ENCODE measurements at regions not wholly inside any gene's neighbourhood (a gene's known extent, or its start where the extent isn't known, plus 50 kb on each side); places are given as distances from the start of the nearest gene placed in this dataset.

DNA sequence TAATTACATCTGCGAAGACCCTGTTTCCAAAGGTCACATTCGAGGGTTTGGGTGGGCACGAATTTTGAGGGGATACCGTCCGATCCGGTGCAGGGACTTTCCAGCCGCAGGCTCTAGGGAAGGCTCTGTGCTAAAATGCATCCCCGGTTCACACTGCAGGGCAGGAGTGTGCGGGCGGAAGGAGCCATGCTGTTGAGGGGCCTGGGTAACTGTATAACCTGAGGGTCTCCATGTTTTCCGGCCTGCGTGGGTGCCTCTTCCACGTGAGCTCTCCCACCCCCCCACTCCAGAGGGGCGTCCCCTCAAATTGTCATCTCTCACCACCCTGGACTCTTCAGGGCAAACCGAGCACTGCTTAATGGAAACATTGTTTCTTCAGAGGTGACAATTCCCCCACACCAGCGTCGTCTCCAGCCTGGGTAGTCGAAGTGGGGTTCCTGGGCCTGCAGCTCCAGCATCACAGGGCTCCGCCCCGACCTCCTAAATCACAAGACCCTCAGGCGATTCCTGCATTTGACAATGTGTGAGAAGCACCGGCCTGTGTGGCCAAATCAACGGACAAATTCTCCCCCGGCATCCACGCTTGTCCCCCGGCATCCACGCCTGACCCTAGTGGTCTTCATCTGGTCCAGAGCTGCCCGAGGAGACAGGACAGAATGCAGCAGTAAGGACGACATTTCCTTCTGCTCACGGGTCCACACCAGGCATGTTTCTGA is 51.2 kb downstream of the FOXL3 start:
- DNase-seq: no peak

GRCh38 chr7:341841-342638 is 52.1 kb downstream of the FOXL3 start:
- peak; percentile 92 for DNase-seq

DNA sequence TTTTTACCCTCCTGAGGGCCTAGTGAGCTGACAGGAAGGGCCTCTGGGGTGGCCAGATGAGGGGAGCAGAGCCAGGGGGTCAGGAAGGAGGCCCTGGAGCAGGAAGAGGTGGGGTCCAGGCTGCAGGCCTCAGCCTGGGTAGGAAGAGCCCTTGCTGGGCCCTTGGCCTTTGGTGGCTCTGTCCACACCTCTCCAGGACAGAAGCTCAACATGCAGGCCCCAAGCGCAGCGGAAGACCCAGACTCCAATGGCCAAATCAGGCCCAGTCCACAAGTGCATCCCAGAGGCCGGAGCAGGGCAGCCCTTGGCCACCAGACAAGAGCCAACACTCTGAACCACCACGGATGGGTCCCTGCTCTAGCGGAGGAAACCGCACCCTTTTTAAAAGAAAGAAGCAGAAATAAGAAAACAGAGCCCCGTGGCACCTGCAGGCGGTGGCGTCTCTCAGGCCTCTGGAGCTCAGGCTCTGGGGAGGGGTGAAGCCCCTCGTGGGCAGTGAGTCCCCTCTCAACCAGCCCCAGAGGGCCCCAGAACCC is 52.8 kb downstream of the FOXL3 start:
- DNase-seq: no peak

DNA sequence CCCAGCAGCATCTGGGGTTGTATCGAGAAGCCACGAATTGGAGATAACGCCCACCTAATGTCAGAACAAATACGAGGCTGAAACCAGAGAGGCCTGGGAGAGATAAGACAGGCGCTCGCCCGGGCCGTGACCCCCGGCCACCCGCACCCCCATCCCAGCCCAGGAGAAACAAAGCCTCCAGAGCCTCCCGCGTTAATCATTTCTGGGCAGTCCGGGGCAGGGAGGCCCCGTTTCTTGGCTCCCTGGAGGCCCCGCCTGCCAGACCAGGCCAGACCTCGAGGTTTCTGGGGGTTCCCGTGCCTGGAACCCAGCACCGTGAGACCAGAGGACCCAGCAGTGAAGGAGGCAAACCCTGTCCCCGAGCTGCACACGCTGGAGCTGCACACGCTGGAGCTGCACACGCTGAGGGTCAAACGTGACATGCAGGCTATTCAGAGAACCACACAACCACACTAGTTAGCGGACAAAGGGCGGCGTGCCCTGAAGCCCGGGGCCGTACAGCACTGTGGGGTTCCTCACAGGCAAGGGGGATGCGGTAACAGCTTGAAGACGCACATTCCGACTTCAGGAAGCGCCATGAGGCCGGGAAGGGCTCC is 53.4 kb downstream of the FOXL3 start:
- no peak for DNase-seq

DNA sequence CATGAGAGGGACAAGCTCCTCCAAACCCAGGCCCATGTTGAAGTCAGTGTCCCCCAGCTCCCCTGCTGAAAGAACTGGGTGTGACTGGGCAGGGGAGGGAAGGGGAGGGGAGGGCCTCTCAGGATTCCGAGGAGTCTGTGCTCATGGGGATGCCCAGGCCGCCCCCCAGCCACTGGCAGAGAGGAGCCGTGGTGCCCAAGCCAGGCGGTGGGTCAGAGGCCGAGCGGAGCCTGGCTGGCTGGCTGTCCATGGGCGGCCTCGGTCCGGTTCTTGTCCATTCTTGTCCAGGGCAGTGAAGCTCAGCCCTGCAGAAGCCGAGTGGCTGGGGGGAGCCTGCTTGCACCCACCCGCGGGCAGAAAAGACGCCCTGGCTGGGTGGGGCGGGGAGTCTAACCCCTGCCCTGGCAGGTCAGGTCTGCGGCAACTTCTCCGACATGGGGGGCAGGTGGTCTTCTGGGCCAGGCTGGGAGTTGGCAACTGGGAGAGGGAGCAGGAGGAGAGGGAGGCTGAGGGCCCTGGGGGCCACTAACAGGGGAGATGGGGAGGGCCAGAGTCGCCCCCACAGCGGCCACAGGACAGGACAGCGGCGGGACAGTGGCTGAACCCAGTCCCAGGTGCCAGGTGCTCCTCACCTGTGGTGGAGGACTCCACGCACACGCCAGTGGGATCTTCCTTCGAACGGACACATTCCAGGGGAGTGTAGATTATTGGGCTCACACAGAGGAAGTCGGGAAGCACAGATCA is 54.1 kb downstream of the FOXL3 start:
- no peak for DNase-seq

GRCh38 chr7:344608-344994 is 54.6 kb downstream of the FOXL3 start:
- no peak for DNase-seq

GRCh38 chr7:346116-346898 is 56.3 kb downstream of the FOXL3 start:
- DNase-seq: no peak

GRCh38 chr7:347001-347590 is 57.1 kb downstream of the FOXL3 start:
- DNase-seq: no peak

- no peak for DNase-seq
Observed at GRCh38 chr7:347644-348479, 57.9 kb downstream of the FOXL3 start.

- DNase-seq: no peak
Observed at GRCh38 chr7:348480-348844, 58.5 kb downstream of the FOXL3 start.

GRCh38 chr7:348962-349743 is 59.2 kb downstream of the FOXL3 start:
- no peak for DNase-seq

DNA sequence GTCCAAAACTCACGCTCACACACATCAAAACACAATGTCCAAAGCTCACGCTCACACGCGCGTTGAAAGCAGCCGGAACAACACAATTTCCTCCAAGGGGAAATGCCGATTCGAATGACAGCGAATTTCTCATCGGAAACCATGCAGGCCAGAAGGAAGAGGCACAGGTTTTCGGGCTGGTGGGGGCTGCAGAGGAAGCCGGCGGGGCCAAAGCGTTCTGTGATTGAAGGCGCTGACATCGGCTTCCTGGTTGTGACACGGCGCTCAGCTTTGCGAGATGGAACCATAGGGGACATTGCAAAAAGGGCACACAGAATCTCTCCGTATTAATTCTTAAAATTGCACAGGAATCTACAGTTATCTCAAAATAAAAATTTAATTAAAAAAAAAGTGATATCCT is 61.3 kb downstream of the FOXL3 start:
- DNase-seq: no peak

DNA sequence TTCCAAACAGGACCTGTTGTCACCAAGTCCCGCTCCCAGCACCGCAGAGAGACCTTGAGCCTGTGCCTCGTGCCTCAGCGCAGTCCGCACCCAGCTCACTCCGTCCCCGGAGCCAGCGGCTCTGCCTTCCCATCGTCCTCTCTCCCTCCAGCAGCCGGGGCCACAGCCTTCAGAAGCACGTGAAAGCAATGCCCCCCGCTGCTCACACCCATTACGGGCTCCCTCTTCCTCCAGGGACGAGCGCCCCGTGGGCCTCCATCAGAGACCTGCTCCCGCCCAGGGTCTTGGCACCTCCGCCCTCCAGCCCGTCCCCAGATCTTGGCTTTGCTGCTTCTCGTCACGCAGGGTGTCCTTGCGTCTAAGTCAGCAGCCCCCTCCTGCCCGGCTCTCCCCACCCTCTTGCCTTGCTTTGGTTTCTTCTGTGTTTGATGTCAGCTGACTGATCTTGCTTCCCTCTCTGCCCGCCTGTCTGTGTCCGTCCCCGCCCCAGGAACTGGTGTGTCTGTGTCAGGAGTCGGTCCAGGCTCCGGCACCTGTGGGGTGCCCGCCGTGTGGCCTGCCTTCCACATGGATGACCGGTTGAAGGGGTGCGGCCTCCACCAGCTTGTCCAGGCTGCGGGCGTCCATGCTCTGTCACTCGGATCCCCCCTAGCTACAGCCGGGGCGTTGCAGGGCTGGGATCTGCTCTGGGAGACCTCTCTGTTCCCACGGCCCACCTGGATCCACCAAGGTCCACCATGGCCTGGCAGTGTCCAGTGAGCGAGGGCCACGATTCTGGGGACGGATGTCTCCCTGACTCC is 61.9 kb downstream of the FOXL3 start:
- DNase-seq: no peak

- peak; percentile 60 for DNase-seq
Observed at GRCh38 chr7:353746-354325, 63.9 kb downstream of the FOXL3 start.

DNA sequence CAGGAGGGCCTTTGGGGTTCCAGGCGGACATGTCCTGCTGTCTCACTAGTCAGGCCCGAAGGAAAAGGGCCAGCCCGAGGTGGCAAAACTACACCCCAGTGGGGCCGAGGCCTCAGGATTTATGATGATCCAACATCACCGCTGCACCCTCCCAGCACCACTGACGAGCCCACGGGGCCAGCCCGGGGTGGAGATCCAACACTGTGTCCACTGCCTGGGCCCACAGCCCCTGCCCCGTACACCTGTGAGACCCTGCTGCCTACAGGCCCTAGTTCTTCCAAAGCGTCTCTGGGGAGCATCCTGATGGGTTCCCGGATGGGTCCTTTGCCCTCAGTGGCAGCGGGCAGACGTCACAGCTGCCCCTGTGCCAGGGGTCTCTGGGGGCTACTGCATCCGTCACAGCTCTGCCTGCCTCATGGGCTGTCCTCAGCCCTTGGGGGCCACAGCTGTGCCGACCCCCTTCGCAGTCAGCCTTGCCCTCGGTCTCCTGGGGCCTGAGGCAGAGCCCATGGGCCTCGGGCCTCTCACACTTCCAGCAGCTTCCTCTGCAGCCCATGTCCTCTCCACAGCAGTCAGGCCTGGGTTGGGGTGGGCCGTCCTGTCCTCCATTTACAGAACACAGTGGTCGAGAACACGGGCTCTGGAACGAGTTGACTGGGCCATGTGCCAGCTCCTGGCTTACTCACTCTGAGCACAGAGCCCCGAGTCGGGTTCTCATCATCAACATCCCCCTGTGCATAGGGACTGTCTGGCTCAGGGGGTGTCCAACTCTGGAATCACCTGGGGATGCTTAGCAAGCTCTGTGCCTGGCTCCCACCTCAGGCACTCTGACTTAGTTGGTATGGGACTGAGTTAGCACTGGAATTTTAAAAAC is 64.9 kb downstream of the FOXL3 start:
- DNase-seq: no peak

DNA sequence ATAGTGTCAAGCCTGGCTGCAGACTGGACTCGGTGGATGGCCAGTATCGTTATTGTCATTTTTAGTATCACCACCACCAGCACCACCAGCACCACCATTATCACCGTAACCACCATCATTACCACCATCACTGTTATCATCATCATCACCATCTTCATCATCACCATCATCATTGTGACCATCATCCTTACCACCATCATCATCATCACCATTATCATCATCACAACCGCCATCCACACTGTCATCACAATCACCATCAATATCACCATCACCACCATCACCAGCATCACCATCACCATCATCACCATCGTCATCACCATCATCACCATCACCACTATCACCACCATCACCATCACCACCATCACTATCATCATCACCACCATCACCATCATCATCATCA is 65.6 kb downstream of the FOXL3 start:
- no peak for DNase-seq

GRCh38 chr7:356087-356486 is 66.1 kb downstream of the FOXL3 start:
- no peak for DNase-seq

All from midbrain (tissue), 1 donor.